ENCODE measurements at regions not wholly inside any gene's neighbourhood (a gene's known extent, or its start where the extent isn't known, plus 50 kb on each side); places are given as distances from the start of the nearest gene placed in this dataset.
A peak's percentile ranks its signal among the peaks of the same experiment; 100 is the strongest.

GRCh38 chr15:75100679-75101078 is 77.3 kb downstream of the PPCDC start:
- Histone ChIP-seq H3K4me1 (peaks cover 4% of the 10 kb centered on the region), H3K4me3 (no peak overlapping the region), H3K27ac (no peak overlapping the region), H3K36me3 (ENCODE audit: low read depth, missing control alignments) (no peaks in the 10 kb centered on the region), H3K9me3 (no peaks in the 10 kb centered on the region), H3K27me3 (no peaks in the 10 kb centered on the region)
- no peak for TF ChIP-seq CTCF (IDR thresholded peaks at IDR 0.05)
- no peak for TF ChIP-seq POLR2A (IDR thresholded peaks at IDR 0.05)
- DNase-seq: no peak
- 90 to 93% methylated on average over 2 of the region's 2 CpGs for WGBS, 2 donors
- intact Hi-C loops (cut with DNase I; ENCODE audit: low total_unique reads): no loop called here

GRCh38 chr15:75104804-75105557 is 81.6 kb downstream of the PPCDC start:
- TF ChIP-seq CTCF (IDR thresholded peaks at IDR 0.05) (peak in 1 of 3 experiments; percentile 7), POLR2A (IDR thresholded peaks at IDR 0.05) (no peak)
- Histone ChIP-seq H3K27ac (no peak overlapping the region), H3K27me3 (no peaks in the 10 kb centered on the region), H3K36me3 (ENCODE audit: low read depth, missing control alignments) (no peaks in the 10 kb centered on the region), H3K9me3 (no peaks in the 10 kb centered on the region), H3K4me3 (no peak overlapping the region), H3K4me1 (peaks cover 4% of the 10 kb centered on the region)
- intact Hi-C loops (cut with DNase I; ENCODE audit: low total_unique reads): no loop called here
- WGBS, 2 donors: 68 to 80% methylated on average over 3 of the region's 3 CpGs
- no peak for DNase-seq

- intact Hi-C loops (cut with DNase I; ENCODE audit: low total_unique reads): no loop called here
- no peak overlapping the region for H3K4me3 ChIP-seq
- no peaks in the 10 kb centered on the region for H3K27me3 ChIP-seq
- H3K27ac ChIP-seq: no peak overlapping the region
- H3K9me3 ChIP-seq: no peaks in the 10 kb centered on the region
- WGBS, 2 donors: 93 to 100% methylated on average over 2 of the region's 2 CpGs
- H3K36me3 ChIP-seq (ENCODE audit: low read depth, missing control alignments): no peaks in the 10 kb centered on the region
- no peak for TF ChIP-seq POLR2A (IDR thresholded peaks at IDR 0.05)
- TF ChIP-seq CTCF (IDR thresholded peaks at IDR 0.05): no peak
- H3K4me1 ChIP-seq: peaks cover 4% of the 10 kb centered on the region
- no peak for DNase-seq
Observed at GRCh38 chr15:75107516-75107907, 84.1 kb downstream of the PPCDC start.

GRCh38 chr15:75107908-75108838 is 84.8 kb downstream of the PPCDC start:
- intact Hi-C loops (cut with DNase I; ENCODE audit: low total_unique reads): no loop called here
- no peaks in the 10 kb centered on the region for H3K9me3 ChIP-seq
- peaks cover 4% of the 10 kb centered on the region for H3K4me1 ChIP-seq
- no peaks in the 10 kb centered on the region for H3K27me3 ChIP-seq
- 80 to 88% methylated on average over 8 to 12 of the region's 12 CpGs for WGBS, 2 donors
- H3K4me3 ChIP-seq: no peak overlapping the region
- TF ChIP-seq CTCF (IDR thresholded peaks at IDR 0.05) (no peak), POLR2A (IDR thresholded peaks at IDR 0.05) (no peak)
- no peaks in the 10 kb centered on the region for H3K36me3 ChIP-seq (ENCODE audit: low read depth, missing control alignments)
- no peak for DNase-seq
- H3K27ac ChIP-seq: no peak overlapping the region
